ENCODE measurements at regions not wholly inside any gene's neighbourhood (a gene's known extent, or its start where the extent isn't known, plus 50 kb on each side); places are given as distances from the start of the nearest gene placed in this dataset.

GRCh38 chr21:41052820-41053555, 115.0 kb upstream of the BACE2 start:
- TF ChIP-seq CTCF (IDR thresholded peaks at IDR 0.05; ENCODE audit: low read depth, low read length): no peak
- DNase-seq (ENCODE audit: extremely low read depth, low read depth): no peak

- DNase-seq (ENCODE audit: extremely low read depth, low read depth): no peak
- no peak for TF ChIP-seq CTCF (IDR thresholded peaks at IDR 0.05; ENCODE audit: low read depth, low read length)
Measured at GRCh38 chr21:41054018-41054578, 113.9 kb upstream of the BACE2 start.

GRCh38 chr21:41055266-41055665, 112.7 kb upstream of the BACE2 start:
- DNase-seq (ENCODE audit: extremely low read depth, low read depth): no peak
- no peak for TF ChIP-seq CTCF (IDR thresholded peaks at IDR 0.05; ENCODE audit: low read depth, low read length)

GRCh38 chr21:41059871-41060270, 108.1 kb upstream of the BACE2 start:
- TF ChIP-seq CTCF (IDR thresholded peaks at IDR 0.05; ENCODE audit: low read depth, low read length): no peak
- DNase-seq (ENCODE audit: extremely low read depth, low read depth): no peak

GRCh38 chr21:41061701-41062100, 106.3 kb upstream of the BACE2 start:
- TF ChIP-seq CTCF (IDR thresholded peaks at IDR 0.05; ENCODE audit: low read depth, low read length): no peak
- DNase-seq (ENCODE audit: extremely low read depth, low read depth): no peak

- DNase-seq (ENCODE audit: extremely low read depth, low read depth): no peak
- no peak for TF ChIP-seq CTCF (IDR thresholded peaks at IDR 0.05; ENCODE audit: low read depth, low read length)
Measured at GRCh38 chr21:41064334-41064791, 103.6 kb upstream of the BACE2 start.

GRCh38 chr21:41064951-41065350, 103.0 kb upstream of the BACE2 start:
- no peak for TF ChIP-seq CTCF (IDR thresholded peaks at IDR 0.05; ENCODE audit: low read depth, low read length)

More at GRCh38 chr21:41064951-41065350, 103.0 kb upstream of the BACE2 start:
- no peak for DNase-seq (ENCODE audit: extremely low read depth, low read depth)
